NCI-H2171 treated with DMSO at 0.1 percent for 48 hours (cell line): ENCODE measurements at regions not wholly inside any gene's neighbourhood (a gene's known extent, or its start where the extent isn't known, plus 50 kb on each side); places are given as distances from the start of the nearest gene placed in this dataset.
"Not testable (repeated sequence)": the region's sequence is repeated elsewhere in the genome, so short reads cannot be mapped to it uniquely, and the experiment has no call there.

Source experiments
- DNase-seq: peaks from one replicate; lab custom pipeline; 2025; lab: John Stamatoyannopoulos, UW

DNA sequence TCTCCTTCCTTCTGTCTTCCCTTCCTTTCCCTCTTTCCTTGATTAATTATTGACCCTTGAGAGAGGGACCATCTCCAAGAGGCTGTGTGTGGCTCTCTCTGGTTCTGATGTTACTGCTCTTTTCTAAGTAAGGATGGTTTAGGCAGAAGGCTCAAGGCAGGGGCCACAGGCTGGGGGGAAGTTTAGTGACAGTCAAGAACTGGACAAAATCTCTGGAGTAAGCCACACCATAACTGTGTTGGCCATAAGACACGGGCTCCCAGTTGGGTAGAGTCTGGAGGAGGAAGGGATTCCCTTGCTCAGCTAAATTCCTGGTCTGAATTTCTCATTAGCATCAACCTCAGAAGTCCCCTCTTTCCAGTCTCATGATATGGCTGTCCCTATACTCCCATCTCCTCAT is 74.7 kb downstream of the BUD13 start:
- no peak for DNase-seq

DNA sequence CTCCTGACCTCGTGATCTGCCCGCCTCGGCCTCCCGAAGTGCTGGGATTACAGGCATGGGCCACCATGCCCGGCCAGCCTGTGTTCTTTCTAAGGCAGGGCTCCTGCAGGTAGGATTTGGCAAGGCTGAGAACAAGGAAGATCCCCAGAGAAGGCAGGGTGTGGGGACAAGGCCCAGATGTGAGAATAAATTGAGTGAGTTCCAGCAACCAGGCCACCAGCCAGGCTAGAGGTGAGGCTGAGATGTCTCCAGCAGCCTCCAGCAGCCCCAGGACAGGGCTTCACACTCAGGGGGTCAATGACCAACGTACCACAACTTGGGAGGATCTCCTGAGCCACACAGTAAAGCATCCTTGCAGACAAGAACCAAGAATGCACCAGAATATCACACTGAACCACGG is 75.1 kb downstream of the BUD13 start:
- no peak for DNase-seq

DNA sequence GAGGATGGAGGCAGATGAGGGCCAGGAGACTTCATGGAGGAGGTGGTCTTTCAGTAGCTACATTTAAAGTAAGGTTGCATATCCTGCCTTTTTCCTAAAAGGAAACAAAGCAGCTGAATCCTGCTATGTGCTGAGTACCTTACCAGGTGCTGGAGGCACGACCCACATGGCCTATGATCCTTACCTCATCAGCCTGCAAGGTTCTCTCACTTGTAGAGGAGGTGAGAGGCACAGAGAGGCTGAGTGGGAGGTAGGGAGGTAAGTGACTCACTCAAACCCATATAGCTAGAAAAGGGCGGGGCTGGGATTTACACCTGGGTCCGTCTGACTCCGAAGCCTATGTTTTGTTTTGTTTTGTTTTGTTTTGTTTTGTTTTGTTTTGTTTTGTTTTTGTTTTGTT is 75.8 kb downstream of the BUD13 start:
- no peak for DNase-seq

DNA sequence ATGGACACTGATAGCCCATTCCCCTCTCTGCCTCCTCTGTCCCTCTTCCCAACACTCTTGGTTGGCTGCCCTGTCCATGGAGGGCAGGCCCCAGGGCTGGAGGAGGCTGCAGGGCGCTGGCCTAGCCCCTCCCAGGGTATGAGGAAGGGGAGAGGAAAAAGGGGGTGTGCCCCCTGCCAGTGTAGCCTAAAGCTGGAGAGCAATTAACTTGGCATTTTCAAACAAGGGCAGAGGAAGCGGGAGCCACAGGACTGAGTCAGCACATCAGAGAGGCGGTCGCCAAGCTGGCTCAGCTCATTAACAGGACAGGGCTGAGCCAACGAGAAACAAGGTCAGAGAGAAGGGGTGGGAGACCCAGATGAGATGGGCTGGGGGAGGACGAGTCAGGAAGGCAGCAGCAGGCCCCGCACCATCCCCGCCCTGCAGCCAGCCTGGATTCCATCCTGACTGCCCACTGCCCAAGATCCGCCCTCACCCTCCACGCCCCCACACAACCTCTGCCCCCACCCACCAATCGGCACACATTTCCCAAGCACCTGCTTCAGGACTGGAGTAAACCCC is 76.3 kb downstream of the BUD13 start:
- DNase-seq, result no peak

DNA sequence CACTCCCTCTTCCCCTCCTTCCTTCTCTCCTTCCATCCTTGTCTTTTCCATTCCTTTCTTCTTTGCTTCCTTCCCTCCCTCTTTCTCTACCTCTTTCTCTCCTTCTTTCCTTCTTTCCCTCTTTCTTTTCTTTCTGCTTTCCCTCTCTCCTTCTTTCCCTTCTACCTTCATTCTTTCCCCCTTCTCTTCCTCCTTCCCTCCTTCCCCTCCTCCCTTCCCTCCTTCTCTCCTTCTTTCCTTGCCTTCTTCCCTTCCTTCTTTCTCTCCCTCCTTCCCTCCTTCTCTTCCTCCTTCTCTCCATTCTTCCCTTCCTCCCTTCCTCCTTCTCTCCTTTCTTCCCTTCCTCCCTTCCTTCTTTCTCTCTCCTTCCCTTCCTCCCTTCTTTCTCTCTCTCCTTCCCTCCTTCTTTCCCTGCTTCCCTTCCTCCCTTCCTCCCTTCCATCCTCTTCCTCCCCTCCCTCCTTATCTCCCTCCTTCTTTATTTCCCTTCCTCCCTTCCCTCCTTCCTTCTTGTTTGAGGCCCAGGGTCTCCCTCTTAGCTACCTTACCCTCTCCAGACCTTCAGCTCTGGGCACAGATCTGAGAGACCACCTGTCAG is 77.0 kb downstream of the BUD13 start:
- DNase-seq, result no peak

DNA sequence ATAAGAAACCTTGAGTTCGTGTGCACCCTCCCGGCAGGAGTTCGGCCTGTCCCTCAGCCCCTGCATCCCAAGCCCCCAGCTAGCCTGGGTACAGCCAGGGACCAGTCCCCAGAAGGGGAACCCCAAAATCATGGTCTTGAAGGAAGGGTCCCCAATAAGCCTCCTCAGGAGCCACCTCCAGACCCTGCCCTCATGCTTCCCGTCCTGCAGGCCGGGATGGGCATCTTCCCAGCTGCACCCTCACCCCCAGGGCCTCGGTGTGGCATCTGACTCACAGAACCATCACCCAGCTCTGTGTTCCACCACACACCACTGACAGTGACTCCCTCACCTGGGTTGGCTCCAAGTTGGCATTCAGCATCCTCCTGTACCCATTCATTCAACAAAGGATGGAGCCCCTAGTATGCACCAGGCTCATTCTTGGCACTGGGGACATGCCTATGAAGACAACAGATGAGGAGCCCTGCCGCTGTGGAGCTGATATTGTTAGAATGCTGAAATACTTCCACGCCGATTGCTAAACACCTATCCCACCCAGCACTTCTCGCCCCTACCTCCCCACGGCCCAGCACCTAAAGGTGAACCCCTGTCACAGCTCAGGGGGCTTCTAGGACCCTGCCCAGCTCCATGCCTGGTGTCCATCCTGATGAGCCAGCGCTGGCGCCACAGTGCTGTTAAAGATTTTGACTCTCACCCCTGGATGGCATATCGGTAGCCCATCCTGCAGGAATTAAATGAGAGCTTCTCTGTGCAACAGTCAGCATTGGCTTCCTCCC is 77.8 kb downstream of the BUD13 start:
- no peak for DNase-seq

DNA sequence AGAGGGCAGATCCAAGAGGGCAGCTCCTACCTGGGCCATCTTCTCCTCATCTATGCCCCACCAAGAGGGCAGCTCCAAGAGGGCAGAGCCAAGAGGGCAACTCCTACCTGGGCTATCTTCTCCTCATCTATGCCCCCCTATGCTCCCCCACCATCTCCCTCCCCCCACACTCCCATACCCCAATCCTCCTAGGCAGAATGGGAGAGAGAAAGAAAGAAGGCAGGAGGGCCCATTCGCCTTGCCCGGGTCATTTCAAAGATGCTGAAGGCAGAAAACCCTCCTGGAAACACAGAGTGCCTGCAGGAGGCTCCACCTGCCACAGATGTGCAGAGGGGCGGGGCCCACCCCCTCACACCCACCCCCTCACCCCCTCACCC is 78.5 kb downstream of the BUD13 start:
- no peak for DNase-seq

DNA sequence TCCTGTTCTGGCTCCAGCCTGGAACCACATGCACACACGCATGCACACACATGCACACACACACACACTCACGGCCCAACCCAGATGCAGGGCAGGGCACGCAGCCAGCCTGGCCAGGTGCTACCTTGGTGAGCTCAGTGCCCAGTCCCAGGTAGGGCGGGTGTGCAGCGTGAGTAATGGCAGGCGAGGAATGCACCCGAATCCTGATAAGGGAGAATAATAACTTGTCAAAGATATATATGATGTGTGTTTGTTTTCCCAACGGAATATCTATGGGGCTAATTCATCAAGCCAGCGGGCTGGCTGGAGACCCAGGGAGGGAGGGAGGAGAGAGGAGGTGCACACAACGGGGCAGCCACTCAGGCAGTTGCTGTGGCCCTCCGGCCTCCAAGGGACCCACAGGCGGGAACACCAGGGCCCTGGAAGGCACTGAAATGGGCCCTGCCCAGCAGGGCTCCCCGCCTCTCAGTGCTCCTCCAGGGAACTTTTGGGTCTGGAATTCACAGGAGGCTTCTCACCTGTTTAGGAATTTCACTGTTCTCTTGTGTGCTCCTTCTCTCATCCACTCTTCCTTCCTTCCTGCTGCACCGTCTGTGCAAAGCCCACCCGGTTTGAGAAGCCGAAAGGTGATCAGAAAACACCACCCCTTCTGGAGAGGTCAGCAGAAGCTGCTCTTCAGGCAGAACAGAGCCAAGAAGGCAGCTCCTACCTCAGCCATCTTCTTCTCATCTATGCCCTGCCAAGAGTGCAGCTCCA is 79.0 kb downstream of the BUD13 start:
- no peak for DNase-seq

DNA sequence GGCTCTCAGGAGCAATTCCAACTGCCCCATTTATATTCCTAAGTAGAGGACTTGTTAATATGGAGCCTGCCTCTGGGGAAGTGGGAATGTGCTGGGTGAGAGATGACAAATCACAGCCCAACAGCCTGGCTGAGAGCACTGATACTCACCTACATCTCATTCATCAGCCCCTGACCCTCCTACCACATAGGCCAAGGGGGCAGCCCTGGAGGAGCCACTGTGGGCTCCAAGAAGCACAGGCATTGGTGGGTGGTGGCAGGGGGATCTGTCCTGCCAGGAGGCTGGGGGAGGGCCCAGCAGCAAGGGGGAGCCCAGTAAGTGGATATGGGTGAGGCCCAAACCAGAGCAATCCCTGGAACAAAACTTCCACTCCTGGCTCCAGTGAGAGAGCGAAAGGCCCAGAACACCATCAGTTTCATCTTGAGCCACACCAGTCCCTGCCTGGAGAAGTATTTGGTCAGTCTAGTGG is 79.7 kb downstream of the BUD13 start:
- DNase-seq, result no peak

DNA sequence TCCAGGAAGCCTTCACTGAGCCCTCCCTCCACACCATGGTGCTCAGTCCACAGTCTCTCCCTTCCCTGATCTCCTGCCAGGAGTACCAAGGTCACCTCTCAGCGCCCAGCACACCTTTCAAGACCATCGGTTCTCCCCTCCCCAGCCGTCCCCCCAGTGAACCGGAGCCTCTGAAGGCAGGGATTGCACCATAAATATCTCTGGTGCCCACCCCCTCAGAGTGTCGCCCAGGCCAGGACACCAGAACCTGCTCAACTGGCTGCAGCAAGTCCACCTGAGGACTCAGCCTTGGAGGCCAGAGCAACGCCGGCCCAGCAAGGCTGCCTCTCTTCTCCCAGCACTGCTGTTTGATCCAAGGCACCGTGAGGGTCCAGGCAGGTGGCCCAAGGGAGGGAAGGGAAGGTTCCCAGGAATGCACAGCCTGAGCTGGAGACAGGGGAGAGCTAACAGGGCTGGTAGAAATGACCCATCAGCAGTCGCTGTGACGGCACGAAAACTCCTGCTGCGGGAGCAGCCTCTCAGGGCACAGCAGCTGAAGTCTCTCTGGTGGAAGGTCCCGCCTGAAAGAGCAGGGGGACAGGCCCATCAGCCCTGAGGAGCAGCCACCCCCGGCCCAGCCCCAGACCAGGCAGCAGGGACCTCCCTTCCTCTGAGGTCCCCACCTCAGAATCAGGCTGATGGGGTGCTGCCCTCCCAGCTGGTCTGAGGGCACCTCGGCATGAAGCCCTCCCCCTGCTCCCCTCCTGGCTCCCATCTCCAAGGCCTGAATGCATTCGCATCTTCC is 80.3 kb downstream of the BUD13 start:
- DNase-seq, result no peak

DNA sequence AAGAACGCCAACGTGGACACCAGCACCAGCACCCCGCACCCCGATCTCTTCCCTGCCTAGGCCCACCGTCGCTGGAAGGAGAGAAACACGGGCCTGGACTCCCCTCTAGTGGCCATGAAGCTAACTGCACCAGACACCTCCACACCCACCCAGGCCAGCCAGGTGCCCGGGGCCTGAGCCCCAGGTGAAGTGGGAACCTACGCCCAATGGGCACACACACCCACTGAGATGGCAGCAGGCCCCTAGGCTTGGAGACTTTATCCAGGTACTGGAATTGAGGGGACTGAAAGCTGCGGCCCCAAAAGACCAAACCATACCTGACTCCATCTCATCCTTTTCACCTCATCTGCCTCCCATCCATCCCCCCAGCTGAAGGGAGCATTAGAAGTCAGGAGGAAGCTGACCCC is 81.0 kb downstream of the BUD13 start:
- DNase-seq, result peak; percentile 71

DNA sequence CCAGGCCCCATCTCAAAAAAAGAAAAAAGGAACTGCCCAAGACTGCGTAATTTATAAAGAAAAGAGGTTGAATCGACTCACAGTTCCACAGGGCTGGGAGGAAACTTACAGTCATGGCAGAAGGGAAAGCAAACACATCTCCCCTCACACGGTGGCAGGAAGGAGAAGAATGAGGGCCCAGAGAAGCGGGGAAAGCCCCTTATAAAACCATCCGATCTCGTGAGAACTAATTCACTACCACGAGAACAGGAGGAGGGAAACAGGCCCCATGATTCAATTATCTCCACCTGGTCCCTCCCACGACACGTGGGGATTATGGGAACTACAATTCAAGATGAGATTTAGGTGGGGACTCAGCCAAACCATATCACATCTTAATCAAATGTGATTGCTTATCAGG is 82.2 kb downstream of the BUD13 start:
- DNase-seq, result peak; percentile 11

DNA sequence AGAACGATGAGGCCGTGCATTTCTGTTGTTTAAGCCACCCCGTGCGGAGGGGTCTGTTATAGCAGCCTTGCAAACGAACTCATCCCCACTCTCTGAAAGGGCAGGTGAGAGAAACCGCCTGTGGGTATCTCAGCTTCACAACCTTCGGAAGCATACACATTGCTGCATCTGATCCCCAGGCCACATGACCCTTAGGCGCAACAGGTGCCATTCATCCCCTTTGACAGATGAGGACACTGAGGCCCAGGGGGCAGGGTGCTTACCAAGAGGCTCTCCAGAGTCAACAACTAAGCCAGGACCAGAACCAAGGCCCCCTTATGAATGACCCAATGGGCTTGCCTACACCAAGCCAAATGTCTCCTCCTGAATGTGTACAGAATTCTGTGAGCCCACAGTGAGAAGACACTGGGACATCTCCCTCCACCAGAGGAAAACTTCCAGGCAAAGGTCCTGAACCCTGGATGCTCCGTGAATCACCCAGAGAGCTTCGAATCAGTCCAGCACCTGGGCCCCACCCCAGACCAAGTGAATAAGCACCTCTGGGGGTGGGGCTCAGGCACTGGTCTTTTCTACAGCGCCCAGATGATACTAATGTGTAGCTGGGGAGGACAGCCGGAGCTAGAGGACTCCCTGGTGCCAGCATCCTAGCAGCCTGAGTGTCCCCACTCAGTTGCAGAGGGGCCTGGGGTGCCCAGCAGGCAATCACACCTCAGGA is 83.2 kb downstream of the BUD13 start:
- no peak for DNase-seq

DNA sequence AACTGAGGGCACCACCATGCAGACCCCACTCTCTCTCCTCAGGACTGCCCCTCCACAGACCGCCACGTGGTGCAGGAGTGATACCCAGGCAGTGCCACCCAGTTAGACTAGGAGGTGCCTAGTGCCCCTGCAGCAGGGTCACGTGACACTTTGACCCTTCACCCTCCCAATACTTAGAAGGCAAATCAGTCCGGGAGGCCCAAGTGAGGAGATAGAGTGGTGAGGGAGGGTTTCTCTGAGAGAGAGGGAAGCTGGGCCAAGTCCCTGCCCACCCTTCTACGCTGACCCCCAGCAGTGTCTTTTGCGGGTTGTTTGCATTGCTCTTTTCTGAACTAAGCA is 84.6 kb downstream of the BUD13 start:
- no peak for DNase-seq

DNA sequence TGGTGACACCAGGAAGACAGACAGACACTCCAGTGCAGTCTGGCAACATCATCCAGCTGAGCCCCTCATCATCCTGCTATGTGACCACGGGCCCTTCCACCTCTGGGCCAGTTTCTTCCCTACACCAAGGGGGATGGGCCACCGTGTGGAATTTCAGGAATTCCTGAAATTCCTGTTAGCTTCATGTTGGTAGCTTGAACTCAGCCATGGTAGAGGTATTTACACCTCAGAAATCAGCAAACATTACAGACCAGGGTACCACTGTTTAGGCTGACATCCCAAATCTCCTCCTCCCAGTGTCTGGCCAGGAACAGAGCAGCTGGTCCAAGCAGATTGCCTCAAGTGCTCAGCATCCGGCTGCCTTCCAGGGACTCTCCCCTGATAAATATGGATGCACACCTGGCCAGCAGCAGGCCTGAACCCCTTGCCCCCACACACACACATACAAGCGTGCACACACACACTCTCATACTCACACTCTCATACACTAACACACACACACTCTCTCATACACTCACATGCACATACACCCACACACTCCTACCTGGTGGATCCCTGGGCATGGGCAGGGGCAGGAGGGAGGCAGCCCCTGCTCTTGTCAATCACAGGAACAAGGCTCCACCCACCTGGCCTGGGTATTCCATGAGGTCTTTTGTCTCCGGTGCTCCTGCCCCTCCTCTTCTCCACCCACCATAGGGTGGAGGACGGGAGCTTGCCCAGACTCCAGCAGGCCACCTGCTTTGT is 85.2 kb downstream of the BUD13 start:
- DNase-seq, result peak; percentile 90

DNA sequence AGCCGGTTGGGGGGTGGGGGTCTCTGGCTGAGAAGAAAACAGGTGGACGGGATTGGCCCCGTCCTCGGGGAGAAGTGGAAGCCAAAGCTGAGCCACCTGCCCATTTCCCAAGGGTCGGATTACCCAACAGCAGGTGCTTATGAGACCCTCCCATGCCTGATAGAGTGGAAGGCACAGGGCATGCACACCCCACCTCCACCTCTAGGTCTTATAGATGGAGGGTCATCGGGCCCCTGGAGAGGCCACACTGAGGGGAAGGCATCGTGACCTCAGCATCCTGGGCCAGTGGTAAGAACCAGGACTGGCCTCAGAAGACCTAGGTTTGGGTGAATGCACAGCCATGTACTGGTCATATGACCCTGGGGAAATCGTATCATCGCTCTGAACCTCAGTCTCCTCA is 85.9 kb downstream of the BUD13 start:
- peak; percentile 85 for DNase-seq

DNA sequence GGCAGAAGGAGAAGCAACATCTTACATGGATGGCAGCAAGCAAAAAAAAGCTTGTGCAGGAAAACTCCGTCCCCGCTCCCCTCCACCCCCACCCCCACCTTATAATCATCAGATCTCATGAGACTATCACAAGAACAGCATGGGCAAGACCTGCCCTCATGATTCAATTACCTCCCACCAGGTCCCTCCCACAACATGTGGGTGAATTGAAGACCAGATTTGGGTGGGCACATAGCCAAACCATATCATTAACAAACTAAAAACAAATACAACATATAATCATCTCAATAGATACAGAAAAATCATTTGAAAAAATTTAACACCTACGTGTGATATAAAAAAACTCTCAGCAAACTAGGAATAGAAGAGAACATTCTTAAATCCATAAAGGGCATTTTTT is 88.8 kb downstream of the BUD13 start:
- DNase-seq, result no peak

DNA sequence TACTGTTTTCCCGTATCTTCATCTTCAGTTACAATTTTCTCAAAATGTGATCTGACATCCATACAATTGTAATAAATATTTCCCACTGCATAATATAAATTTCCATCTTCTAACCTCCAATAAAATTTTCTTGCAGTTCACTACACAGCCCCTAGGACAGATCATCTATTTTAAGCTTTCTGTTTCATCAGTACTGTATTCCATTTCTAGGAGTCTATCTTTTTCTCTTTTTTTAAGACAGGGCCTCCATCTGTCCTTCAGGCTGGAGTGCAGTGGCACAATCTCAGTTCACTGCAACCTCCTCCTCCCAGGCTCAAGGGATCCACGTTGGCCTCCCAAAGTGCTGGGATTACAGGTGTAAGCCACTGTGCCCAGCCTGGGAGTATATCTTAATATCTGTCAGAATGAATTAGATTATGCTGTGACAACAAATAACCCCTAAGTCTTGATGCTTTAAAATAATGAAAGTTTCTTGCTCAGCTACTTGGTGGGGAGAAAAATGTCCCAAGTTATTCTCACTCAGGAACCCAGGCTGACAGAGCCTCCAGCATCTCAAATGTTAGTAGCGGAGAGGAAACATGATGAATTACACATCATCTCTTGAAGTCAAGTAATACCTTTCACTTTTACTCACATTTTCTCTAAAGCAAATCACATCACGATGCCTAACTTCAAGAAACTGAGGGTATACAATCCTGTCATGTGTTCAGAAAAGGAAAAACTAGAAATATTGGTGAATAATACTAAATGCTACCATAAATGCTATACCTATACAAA is 92.2 kb downstream of the BUD13 start:
- DNase-seq, result no peak

DNA sequence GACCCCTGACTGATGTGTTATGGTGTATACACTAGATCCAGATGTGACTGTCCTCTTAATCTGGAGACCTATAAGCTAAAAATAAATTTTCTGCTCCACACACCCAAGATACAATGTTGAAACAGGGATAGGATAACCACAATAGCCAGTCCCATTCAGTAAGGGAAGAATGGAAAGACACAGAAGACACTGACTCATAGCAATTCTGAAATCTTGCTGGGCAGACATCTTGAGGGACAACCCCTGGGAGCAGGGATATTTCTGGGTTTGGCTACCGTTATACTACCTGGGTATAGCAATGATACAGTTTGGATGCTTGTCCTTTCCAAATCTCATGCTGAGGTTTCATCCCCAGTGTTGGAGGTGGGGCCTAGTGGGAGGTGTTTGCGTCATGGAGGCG is 93.9 kb downstream of the BUD13 start:
- DNase-seq, result no peak

DNA sequence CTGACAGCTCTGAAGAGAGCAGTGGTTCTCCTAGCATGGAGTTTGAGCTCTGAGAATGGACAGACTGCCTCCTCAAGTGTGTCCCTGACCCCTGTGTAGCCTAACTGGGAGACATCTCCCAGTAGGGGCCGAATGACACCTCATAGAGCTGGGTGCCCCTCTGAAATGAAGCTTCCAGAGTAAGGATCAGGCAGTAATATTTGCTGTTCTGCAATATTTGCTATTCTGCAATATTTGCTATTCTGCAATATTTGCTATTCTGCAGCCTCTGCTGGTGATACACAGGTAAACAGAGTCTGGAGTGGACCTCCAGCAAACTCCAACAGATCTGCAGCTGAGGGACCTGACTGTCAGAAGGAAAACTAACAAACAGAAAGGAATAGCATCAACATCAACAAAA is 105.5 kb downstream of the BUD13 start:
- not testable (repeated sequence) for DNase-seq
